ENCODE measurements at regions not wholly inside any gene's neighbourhood (a gene's known extent, or its start where the extent isn't known, plus 50 kb on each side); places are given as distances from the start of the nearest gene placed in this dataset.

DNA sequence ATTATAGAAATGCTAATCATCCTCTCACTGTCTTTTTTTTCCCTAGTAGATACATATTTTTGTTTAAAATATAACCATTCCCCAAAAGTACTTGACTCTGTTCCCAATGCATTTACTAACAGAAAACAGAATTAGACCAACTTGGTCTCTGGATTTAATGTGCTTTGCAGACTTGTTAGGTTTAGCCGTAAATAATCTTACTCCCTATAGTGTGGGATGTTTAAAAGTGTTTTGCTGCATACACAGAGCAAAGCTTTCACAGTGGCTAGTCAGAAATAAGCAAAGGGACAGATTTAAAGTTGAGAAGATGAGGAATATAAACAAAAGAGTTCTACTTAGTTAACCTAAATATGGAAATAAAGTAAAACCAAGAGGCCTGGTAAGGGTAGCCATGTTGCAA, 527.5 kb downstream of the HDGFL1 start:
- no peak for FAIRE-seq
- Histone ChIP-seq H3K9ac (ENCODE audit: low read length in 3 of 3) (no peak overlapping the region), H3K4me3 (ENCODE audit: low read length in 3 of 3) (no peak overlapping the region), H3K4me1 (ENCODE audit: control insufficient read depth in 2 of 3, insufficient read depth in 2 of 3, low read depth in 1 of 3, low read length in 3 of 3) (no peaks in the 10 kb centered on the region), H3K27me3 (ENCODE audit: control insufficient read depth, insufficient read depth, low read length) (no peaks in the 10 kb centered on the region), H3K9me3 (ENCODE audit: control insufficient read depth in 2 of 3, insufficient read depth in 1 of 3, low read length in 3 of 3) (no peaks in the 10 kb centered on the region), H3K27ac (ENCODE audit: low read depth in 2 of 2, low read length in 2 of 2) (no peak overlapping the region), H3K36me3 (ENCODE audit: control insufficient read depth in 2 of 3, insufficient read depth in 3 of 3, low read length in 3 of 3) (no peaks in the 10 kb centered on the region)
- TF ChIP-seq, protein P1, sequence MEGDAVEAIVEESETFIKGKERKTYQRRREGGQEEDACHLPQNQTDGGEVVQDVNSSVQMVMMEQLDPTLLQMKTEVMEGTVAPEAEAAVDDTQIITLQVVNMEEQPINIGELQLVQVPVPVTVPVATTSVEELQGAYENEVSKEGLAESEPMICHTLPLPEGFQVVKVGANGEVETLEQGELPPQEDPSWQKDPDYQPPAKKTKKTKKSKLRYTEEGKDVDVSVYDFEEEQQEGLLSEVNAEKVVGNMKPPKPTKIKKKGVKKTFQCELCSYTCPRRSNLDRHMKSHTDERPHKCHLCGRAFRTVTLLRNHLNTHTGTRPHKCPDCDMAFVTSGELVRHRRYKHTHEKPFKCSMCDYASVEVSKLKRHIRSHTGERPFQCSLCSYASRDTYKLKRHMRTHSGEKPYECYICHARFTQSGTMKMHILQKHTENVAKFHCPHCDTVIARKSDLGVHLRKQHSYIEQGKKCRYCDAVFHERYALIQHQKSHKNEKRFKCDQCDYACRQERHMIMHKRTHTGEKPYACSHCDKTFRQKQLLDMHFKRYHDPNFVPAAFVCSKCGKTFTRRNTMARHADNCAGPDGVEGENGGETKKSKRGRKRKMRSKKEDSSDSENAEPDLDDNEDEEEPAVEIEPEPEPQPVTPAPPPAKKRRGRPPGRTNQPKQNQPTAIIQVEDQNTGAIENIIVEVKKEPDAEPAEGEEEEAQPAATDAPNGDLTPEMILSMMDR (IDR thresholded peaks at IDR 0.05; ENCODE audit: borderline replicate concordance, extremely low read depth, insufficient read depth), result no peak
- DNase-seq, result no peak
- intact Hi-C loops (cut with DNase I), result no loop called here

GRCh38 chr6:23097566-23097965, 528.2 kb downstream of the HDGFL1 start:
- Histone ChIP-seq H3K27ac (ENCODE audit: low read depth in 2 of 2, low read length in 2 of 2) (no peak overlapping the region), H3K9me3 (ENCODE audit: control insufficient read depth in 2 of 3, insufficient read depth in 1 of 3, low read length in 3 of 3) (no peaks in the 10 kb centered on the region), H3K9ac (ENCODE audit: low read length in 3 of 3) (no peak overlapping the region), H3K27me3 (ENCODE audit: control insufficient read depth, insufficient read depth, low read length) (no peaks in the 10 kb centered on the region), H3K36me3 (ENCODE audit: control insufficient read depth in 2 of 3, insufficient read depth in 3 of 3, low read length in 3 of 3) (no peaks in the 10 kb centered on the region), H3K4me1 (ENCODE audit: control insufficient read depth in 2 of 3, insufficient read depth in 2 of 3, low read depth in 1 of 3, low read length in 3 of 3) (no peaks in the 10 kb centered on the region), H3K4me3 (ENCODE audit: low read length in 3 of 3) (no peak overlapping the region)
- DNase-seq, result no peak
- intact Hi-C loops (cut with DNase I), result no loop called here
- TF ChIP-seq, protein P1 (IDR thresholded peaks at IDR 0.05; ENCODE audit: borderline replicate concordance, extremely low read depth, insufficient read depth), result no peak
- no peak for FAIRE-seq

GRCh38 chr6:23106951-23107350, 537.6 kb downstream of the HDGFL1 start:
- H3K9me3 ChIP-seq (ENCODE audit: control insufficient read depth in 2 of 3, insufficient read depth in 1 of 3, low read length in 3 of 3), result peaks cover 0 to 2% (median 0%) of the 10 kb centered on the region in 3 donors
- no peak overlapping the region for H3K9ac ChIP-seq (ENCODE audit: low read length in 3 of 3)
- no peak overlapping the region for H3K4me3 ChIP-seq (ENCODE audit: low read length in 3 of 3)
- H3K27me3 ChIP-seq (ENCODE audit: control insufficient read depth, insufficient read depth, low read length), result no peaks in the 10 kb centered on the region
- DNase-seq, result no peak
- intact Hi-C loops (cut with DNase I), result no loop called here
- no peaks in the 10 kb centered on the region for H3K36me3 ChIP-seq (ENCODE audit: control insufficient read depth in 2 of 3, insufficient read depth in 3 of 3, low read length in 3 of 3)
- TF ChIP-seq, protein P1 (IDR thresholded peaks at IDR 0.05; ENCODE audit: borderline replicate concordance, extremely low read depth, insufficient read depth), result no peak
- no peak for FAIRE-seq
- no peaks in the 10 kb centered on the region for H3K4me1 ChIP-seq (ENCODE audit: control insufficient read depth in 2 of 3, insufficient read depth in 2 of 3, low read depth in 1 of 3, low read length in 3 of 3)
- no peak overlapping the region for H3K27ac ChIP-seq (ENCODE audit: low read depth in 2 of 2, low read length in 2 of 2)

GRCh38 chr6:23111984-23112383, 542.6 kb downstream of the HDGFL1 start:
- H3K4me3 ChIP-seq (ENCODE audit: low read length in 3 of 3), result no peak overlapping the region
- intact Hi-C loops (cut with DNase I), result no loop called here
- no peak overlapping the region for H3K27ac ChIP-seq (ENCODE audit: low read depth in 2 of 2, low read length in 2 of 2)
- no peaks in the 10 kb centered on the region for H3K36me3 ChIP-seq (ENCODE audit: control insufficient read depth in 2 of 3, insufficient read depth in 3 of 3, low read length in 3 of 3)
- H3K27me3 ChIP-seq (ENCODE audit: control insufficient read depth, insufficient read depth, low read length), result no peaks in the 10 kb centered on the region
- DNase-seq (no peak), FAIRE-seq (no peak)
- TF ChIP-seq, protein P1 (IDR thresholded peaks at IDR 0.05; ENCODE audit: borderline replicate concordance, extremely low read depth, insufficient read depth), result no peak
- H3K9me3 ChIP-seq (ENCODE audit: control insufficient read depth in 2 of 3, insufficient read depth in 1 of 3, low read length in 3 of 3), result peaks cover 0 to 16% (median 2%) of the 10 kb centered on the region in 3 donors
- no peaks in the 10 kb centered on the region for H3K4me1 ChIP-seq (ENCODE audit: control insufficient read depth in 2 of 3, insufficient read depth in 2 of 3, low read depth in 1 of 3, low read length in 3 of 3)
- no peak overlapping the region for H3K9ac ChIP-seq (ENCODE audit: low read length in 3 of 3)
